H9 (cell line): ENCODE measurements at regions not wholly inside any gene's neighbourhood (a gene's known extent, or its start where the extent isn't known, plus 50 kb on each side); places are given as distances from the start of the nearest gene placed in this dataset.

Source experiments
- DNase-seq: peaks from one replicate; pipeline ENCODE4 v3.0.0-alpha.2; 2017
- H2AFZ ChIP-seq: one replicate; pipeline ENCODE4 v1.6.1; 2013; ENCODE audit warnings: mild to moderate bottlenecking, low read length, control low read depth, moderate library complexity
- H2AK5ac ChIP-seq: 2 replicates; pipeline ENCODE4 v1.6.1; 2013; ENCODE audit warnings: low read length, control low read depth, mixed read lengths; ENCODE audit not compliant: insufficient read length
- H2BK120ac ChIP-seq: one replicate; pipeline ENCODE4 v1.6.1; 2013; ENCODE audit warnings: low read depth, mild to moderate bottlenecking, low read length, control low read depth, inconsistent platforms; ENCODE audit not compliant: poor library complexity, severe bottlenecking
- H2BK12ac ChIP-seq: 2 replicates; pipeline ENCODE4 v1.6.1; 2013; ENCODE audit warnings: low read length, control low read depth, mixed read lengths, low read depth; ENCODE audit not compliant: insufficient read length
- H2BK15ac ChIP-seq: 2 replicates; pipeline ENCODE4 v1.6.1; 2013; ENCODE audit warnings: low read depth, low read length, control low read depth
- H2BK20ac ChIP-seq: one replicate; pipeline ENCODE4 v1.6.1; 2013; ENCODE audit warnings: low read depth, mild to moderate bottlenecking, low read length, control low read depth, inconsistent platforms; ENCODE audit not compliant: poor library complexity, severe bottlenecking
- H2BK5ac ChIP-seq: 2 replicates; pipeline ENCODE4 v1.6.1; 2013; ENCODE audit warnings: low read length, control low read depth, mixed read lengths; ENCODE audit not compliant: insufficient read length
- H3K14ac ChIP-seq: 2 replicates; pipeline ENCODE4 v1.6.1; 2013; ENCODE audit warnings: low read length, control low read depth; ENCODE audit not compliant: insufficient read depth
- H3K18ac ChIP-seq: 2 replicates; pipeline ENCODE4 v1.6.1; 2013; ENCODE audit warnings: low read depth, mild to moderate bottlenecking, mixed read lengths, low read length, control low read depth; ENCODE audit not compliant: insufficient read length
- H3K23ac ChIP-seq: 2 replicates; pipeline ENCODE4 v1.6.1; 2013; ENCODE audit warnings: low read length, control low read depth, mixed read lengths, low read depth; ENCODE audit not compliant: insufficient read length
- H3K23me2 ChIP-seq: 2 replicates; pipeline ENCODE4 v1.6.1; 2013; ENCODE audit warnings: low read depth, mild to moderate bottlenecking, mixed read lengths, low read length, control low read depth; ENCODE audit not compliant: insufficient read length, poor library complexity, severe bottlenecking
- H3K27ac ChIP-seq: 2 replicates; pipeline ENCODE4 v1.5.1; 2013; ENCODE audit warnings: low read length, control low read depth, mixed read lengths, low read depth; ENCODE audit not compliant: insufficient read length
- H3K27me3 ChIP-seq: 2 replicates; pipeline ENCODE4 v1.6.1; 2013; ENCODE audit warnings: low read length, control low read depth, inconsistent platforms; ENCODE audit not compliant: insufficient read depth
- H3K4ac ChIP-seq: 2 replicates; pipeline ENCODE4 v1.6.1; 2013; ENCODE audit warnings: low read depth, mild to moderate bottlenecking, control low read depth, inconsistent platforms, low read length, moderate library complexity
- H3K4me1 ChIP-seq: 2 replicates; pipeline ENCODE4 v1.6.1; 2013; ENCODE audit warnings: low read length, control low read depth, inconsistent platforms; ENCODE audit not compliant: insufficient read depth
- H3K4me2 ChIP-seq: 2 replicates; pipeline ENCODE4 v1.6.1; 2013; ENCODE audit warnings: low read length, control low read depth, mixed read lengths; ENCODE audit not compliant: insufficient read length, insufficient read depth
- H3K56ac ChIP-seq: 2 replicates; pipeline ENCODE4 v1.6.1; 2013; ENCODE audit warnings: low read depth, mild to moderate bottlenecking, mixed read lengths, low read length, control low read depth; ENCODE audit not compliant: insufficient read length
- H3K79me1 ChIP-seq: 2 replicates; pipeline ENCODE4 v1.6.1; 2013; ENCODE audit warnings: low read depth, mild to moderate bottlenecking, moderate library complexity, low read length, control low read depth, inconsistent platforms; ENCODE audit not compliant: insufficient read depth, poor library complexity, severe bottlenecking
- H3K79me2 ChIP-seq: 2 replicates; pipeline ENCODE4 v1.6.1; 2013; ENCODE audit warnings: low read length, control low read depth, inconsistent platforms; ENCODE audit not compliant: insufficient read depth
- H3K9ac ChIP-seq: 2 replicates; pipeline ENCODE4 v1.6.1; 2013; ENCODE audit warnings: low read length, control low read depth, mixed read lengths; ENCODE audit not compliant: insufficient read length; ENCODE audit errors: extremely low read depth
- H3K9me3 ChIP-seq: one replicate; pipeline ENCODE4 v1.6.1; 2013; ENCODE audit warnings: low read depth, low read length, inconsistent platforms; ENCODE audit not compliant: control insufficient read depth
- H3T11ph ChIP-seq: one replicate; pipeline ENCODE4 v1.6.1; 2013; ENCODE audit warnings: mild to moderate bottlenecking, low read length, control low read depth, inconsistent platforms
- H4K20me1 ChIP-seq: one replicate; pipeline ENCODE4 v1.6.1; 2013; ENCODE audit not compliant: control insufficient read depth, insufficient read length, insufficient read depth
- H4K5ac ChIP-seq: 2 replicates; pipeline ENCODE4 v1.6.1; 2013; ENCODE audit warnings: low read depth, mild to moderate bottlenecking, mixed read lengths, low read length, control low read depth; ENCODE audit not compliant: insufficient read length
- H4K8ac ChIP-seq: replicated peaks from 2 replicates; pipeline ENCODE4 v1.6.1; 2013; ENCODE audit warnings: low read length, control low read depth, mixed read lengths, low read depth; ENCODE audit not compliant: insufficient read length
- H4K91ac ChIP-seq: 2 replicates; pipeline ENCODE4 v1.6.1; 2013; ENCODE audit warnings: low read depth, mild to moderate bottlenecking, moderate library complexity, mixed read lengths, low read length, control low read depth; ENCODE audit not compliant: insufficient read length
- H3K27ac Mint-ChIP-seq, 3 experiments: 2 replicates in 2 of 3; 3 replicates in 1 of 3; pipeline ENCODE4 v1.8.0; 2020 to 2021; ENCODE audit warnings: mixed read lengths in 3 of 3, mild to moderate bottlenecking in 1 of 3, moderate library complexity in 1 of 3
- H3K27me3 Mint-ChIP-seq: 2 replicates; pipeline ENCODE4 v1.8.0; 2021; ENCODE audit warnings: low read depth, mild to moderate bottlenecking, moderate library complexity, mixed read lengths
- H3K36me3 Mint-ChIP-seq, 3 experiments: 2 replicates in 2 of 3; 3 replicates in 1 of 3; pipeline ENCODE4 v1.8.0; 2020 to 2021; ENCODE audit warnings: low read depth in 3 of 3, mixed read lengths in 3 of 3; ENCODE audit not compliant: insufficient read depth in 1 of 3
- H3K4me1 Mint-ChIP-seq, 2 experiments: 2 replicates each; pipeline ENCODE4 v1.8.0; 2020; ENCODE audit warnings: mixed read lengths in 2 of 2
- H3K4me3 Mint-ChIP-seq, 2 experiments: 2 replicates in 1 of 2; 3 replicates in 1 of 2; pipeline ENCODE4 v1.8.0; 2020 to 2021; ENCODE audit warnings: mild to moderate bottlenecking in 2 of 2, mixed read lengths in 2 of 2, moderate library complexity in 1 of 2
- H3K9me3 Mint-ChIP-seq, 2 experiments: 2 replicates in 1 of 2; 3 replicates in 1 of 2; pipeline ENCODE4 v1.8.0; 2020; ENCODE audit warnings: mild to moderate bottlenecking in 2 of 2, mixed read lengths in 2 of 2, moderate library complexity in 1 of 2
- CTCF ChIP-seq: fragments of 200-600 bp; sonication (generic); conservative IDR thresholded peaks from 3 replicates; pipeline ENCODE4 v1.8.0; 2021; ENCODE audit warnings: antibody characterized with exemption, mild to moderate bottlenecking
- WGBS: extraction: QIAGEN DNeasy Blood & Tissue Kit; methylation state at CpG from one replicate; pipeline ENCODE4 v1.1.7; 2013; ENCODE audit warnings: missing lambda C conversion rate, low lambda C conversion rate, mixed read lengths; ENCODE audit not compliant: insufficient read length; ENCODE audit errors: extremely low coverage; 5-methylcytosine and 5-hydroxymethylcytosine counted together

DNA sequence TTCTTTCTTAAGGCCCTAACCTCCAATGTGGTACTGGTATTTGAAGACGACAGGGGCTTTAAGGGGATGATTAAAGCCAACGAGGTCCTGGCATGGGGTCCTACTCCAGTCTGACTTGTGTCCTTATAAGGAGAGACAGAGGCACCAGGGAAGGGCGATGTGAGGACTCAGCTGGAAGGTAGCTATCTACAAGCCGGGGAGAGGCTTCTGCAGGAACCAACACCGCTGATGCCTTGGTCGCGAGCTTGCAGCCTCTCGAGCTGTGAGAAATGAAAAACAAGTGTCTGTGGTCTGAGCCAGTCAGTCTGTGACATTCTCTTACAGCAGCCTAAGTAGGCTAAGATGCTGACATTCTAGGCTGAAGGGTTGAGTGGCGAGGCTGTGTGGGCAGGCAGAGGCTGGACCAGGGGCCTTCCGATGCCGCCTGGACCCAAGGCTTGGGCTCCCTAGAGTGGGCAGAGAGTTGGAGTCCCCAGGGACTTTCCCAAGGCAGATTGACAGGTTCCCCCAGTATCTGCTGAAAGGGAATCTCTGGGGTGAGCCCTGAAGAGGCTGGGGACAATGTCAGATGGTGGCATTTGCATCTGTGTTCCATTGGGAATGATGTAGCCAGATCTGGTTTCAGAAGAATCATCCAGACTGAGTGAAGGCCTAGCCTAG, 322.9 kb upstream of the HS6ST1 start:
- Histone ChIP-seq H2BK12ac (no peak overlapping the region), H3K9me3 (no peaks in the 10 kb centered on the region), H2BK20ac (no peak overlapping the region), H4K5ac (no peak overlapping the region), H3K14ac (peak overlapping the region; percentile 8; the same call in 1 of the 2 replicates), H3K4me1 (peaks cover 26% of the 10 kb centered on the region), H3K27ac (no peak overlapping the region), H3K79me1 (no peaks in the 10 kb centered on the region), H3K4ac (no peak overlapping the region; the same call in 1 of the 2 replicates), H3K23me2 (no peaks in the 10 kb centered on the region), H3K9ac (no peak overlapping the region), H3K79me2 (no peaks in the 10 kb centered on the region), H2BK120ac (peak overlapping the region; percentile 40), H2BK15ac (no peak overlapping the region), H2BK5ac (no peak overlapping the region), H3K27me3 (no peaks in the 10 kb centered on the region), H2AK5ac (no peak overlapping the region), H3K4me2 (no peak overlapping the region), H3T11ph (no peak overlapping the region), H3K23ac (no peak overlapping the region), H3K56ac (no peak overlapping the region), H4K20me1 (no peaks in the 10 kb centered on the region), H2AFZ (no peak overlapping the region), H4K91ac (peak overlapping the region; percentile 34), H3K18ac (peak overlapping the region; percentile 30), H4K8ac (no peak overlapping the region)
- no peak overlapping the region for H3K27ac Mint-ChIP-seq
- H3K4me1 Mint-ChIP-seq, result peaks cover 83 to 84% of the 10 kb centered on the region in 2 experiments
- no peak for TF ChIP-seq CTCF
- peak; percentile 21 for DNase-seq
- peaks cover 7% of the 10 kb centered on the region for H3K27me3 Mint-ChIP-seq
- H3K4me3 Mint-ChIP-seq, result no peak overlapping the region
- no peaks in the 10 kb centered on the region for H3K9me3 Mint-ChIP-seq
- no CpG with 5 or more reads among the region's 11 CpGs for WGBS
- peaks cover 0 to 3% (median 0%) of the 10 kb centered on the region in 3 experiments; a peak in 1 of 7 replicates for H3K36me3 Mint-ChIP-seq
